ENCODE measurements at regions not wholly inside any gene's neighbourhood (a gene's known extent, or its start where the extent isn't known, plus 50 kb on each side); places are given as distances from the start of the nearest gene placed in this dataset.
"Not testable (repeated sequence)": the region's sequence is repeated elsewhere in the genome, so short reads cannot be mapped to it uniquely, and the experiment has no call there.

DNA sequence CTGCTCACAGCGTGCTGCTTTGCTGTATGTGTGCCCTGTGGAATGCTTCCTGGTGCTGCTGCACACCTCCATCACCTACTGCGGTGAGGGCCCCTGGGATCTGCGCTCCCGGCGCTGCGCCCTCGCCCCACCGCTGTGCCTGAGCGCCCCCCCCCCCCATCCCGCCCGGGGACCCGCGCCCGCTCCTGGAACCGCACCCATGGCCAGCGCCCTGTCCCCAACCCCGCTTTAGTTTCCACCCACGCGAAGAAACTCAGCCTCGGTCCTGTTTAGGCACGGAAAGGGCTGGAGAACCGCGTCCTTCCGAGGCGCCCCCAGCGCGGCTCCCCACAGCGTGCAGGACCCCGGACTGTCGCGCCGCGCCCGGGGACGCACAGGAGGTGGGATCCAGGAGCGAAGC, 265.5 kb downstream of the POTEB3 start:
- H3K27me3 ChIP-seq (replicated peaks; ENCODE audit: control insufficient read depth, insufficient read depth, low read length); H3K4me1 ChIP-seq (ENCODE audit: control insufficient read depth, insufficient read depth, low read length); H3K36me3 ChIP-seq (ENCODE audit: control insufficient read depth, insufficient read depth, low read length, severe bottlenecking); H3K9ac ChIP-seq (ENCODE audit: low read length); H3K4me3 ChIP-seq (ENCODE audit: low read length); DNase-seq (ENCODE audit: low read depth); H3K9me3 ChIP-seq (ENCODE audit: control insufficient read depth, low read length): not testable (repeated sequence)

DNA sequence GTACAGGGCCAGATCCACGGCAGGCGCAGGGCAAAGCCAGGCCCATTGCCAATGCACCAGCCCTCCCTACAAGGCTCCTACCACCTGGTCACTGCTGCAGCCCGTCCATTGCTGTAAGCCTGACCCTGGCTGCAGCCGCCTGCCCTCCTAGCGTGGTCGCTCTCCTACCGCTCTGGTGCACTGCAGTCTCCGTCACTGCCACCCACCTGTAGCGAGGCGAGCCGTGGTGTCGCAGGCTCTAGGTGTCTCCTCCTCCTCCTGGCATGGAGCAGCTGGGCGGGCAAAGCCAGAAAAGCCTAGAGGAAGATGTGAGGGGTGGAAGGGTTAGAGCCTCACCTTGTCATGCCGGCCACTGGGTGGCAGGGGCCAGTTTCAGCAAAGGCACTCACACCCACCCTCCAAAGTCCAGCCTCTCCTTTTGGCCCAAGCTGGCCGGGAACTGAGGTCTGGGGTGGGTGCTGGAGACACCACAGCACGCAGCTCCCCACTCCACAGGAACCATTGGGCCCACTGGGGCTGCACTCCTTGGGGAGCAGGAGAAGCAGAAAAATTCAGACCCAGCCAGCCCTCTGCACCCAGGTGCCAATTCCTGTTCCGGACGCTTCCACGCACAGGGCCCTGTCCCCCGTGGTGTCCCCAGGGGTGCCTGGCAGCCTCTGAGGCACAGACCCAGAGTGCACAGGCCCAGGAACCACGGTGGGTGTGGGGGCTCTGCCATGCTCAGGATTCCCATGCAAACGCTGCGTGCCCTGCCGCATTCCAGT, 285.3 kb upstream of the POTEB2 start:
- H3K4me1 ChIP-seq (ENCODE audit: control insufficient read depth, insufficient read depth, low read length); H3K9me3 ChIP-seq (ENCODE audit: control insufficient read depth, low read length); DNase-seq (ENCODE audit: low read depth); H3K27me3 ChIP-seq (replicated peaks; ENCODE audit: control insufficient read depth, insufficient read depth, low read length); H3K9ac ChIP-seq (ENCODE audit: low read length); H3K4me3 ChIP-seq (ENCODE audit: low read length); H3K36me3 ChIP-seq (ENCODE audit: control insufficient read depth, insufficient read depth, low read length, severe bottlenecking): not testable (repeated sequence)

DNA sequence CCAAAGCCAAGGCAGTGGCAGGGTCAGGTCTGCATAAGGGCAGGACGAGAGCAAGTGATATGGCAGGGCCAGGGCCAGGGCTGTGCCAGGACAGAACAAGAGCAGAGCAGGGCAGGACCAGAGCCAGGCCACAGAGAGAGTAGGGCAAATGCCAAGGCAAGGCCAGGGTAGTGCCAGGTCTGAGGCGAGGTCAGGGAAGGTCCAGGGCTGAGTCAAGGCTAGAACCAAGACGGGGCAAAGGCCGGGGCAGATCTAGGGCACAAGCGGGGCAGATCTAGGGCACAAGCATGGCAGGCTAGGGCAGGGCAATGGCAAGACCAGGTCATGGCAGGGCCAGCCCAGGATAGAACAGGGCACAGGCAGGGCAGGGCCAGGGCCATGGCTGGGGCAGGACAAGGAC, 282.0 kb upstream of the POTEB2 start:
- H3K9me3 ChIP-seq (ENCODE audit: control insufficient read depth, low read length); H3K36me3 ChIP-seq (ENCODE audit: control insufficient read depth, insufficient read depth, low read length, severe bottlenecking); H3K4me1 ChIP-seq (ENCODE audit: control insufficient read depth, insufficient read depth, low read length); H3K4me3 ChIP-seq (ENCODE audit: low read length); DNase-seq (ENCODE audit: low read depth); H3K27me3 ChIP-seq (replicated peaks; ENCODE audit: control insufficient read depth, insufficient read depth, low read length); H3K9ac ChIP-seq (ENCODE audit: low read length): not testable (repeated sequence)

DNA sequence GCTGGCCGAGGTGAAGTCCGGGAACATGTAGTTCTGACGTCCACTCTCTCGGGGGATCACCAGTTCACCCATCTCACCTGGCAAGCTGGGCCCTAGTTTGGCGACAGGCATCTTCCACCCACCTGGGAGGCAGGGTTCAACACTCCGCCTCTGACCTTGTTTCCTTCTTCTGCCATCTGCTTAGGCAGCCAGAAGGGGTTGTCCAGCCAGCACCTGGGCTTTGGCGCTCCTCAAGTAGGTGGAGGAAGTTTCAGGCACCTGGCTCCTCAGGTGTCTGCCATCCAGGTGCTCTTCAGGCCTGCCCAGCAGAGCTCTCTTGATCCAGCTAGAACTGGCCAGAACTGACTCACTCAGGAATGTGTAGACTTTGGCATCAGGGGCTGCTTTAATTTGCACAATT, 267.8 kb upstream of the POTEB2 start:
- H3K4me3 ChIP-seq (ENCODE audit: low read length); H3K9ac ChIP-seq (ENCODE audit: low read length); DNase-seq (ENCODE audit: low read depth); H3K27me3 ChIP-seq (replicated peaks; ENCODE audit: control insufficient read depth, insufficient read depth, low read length); H3K36me3 ChIP-seq (ENCODE audit: control insufficient read depth, insufficient read depth, low read length, severe bottlenecking); H3K9me3 ChIP-seq (ENCODE audit: control insufficient read depth, low read length); H3K4me1 ChIP-seq (ENCODE audit: control insufficient read depth, insufficient read depth, low read length): not testable (repeated sequence)

DNA sequence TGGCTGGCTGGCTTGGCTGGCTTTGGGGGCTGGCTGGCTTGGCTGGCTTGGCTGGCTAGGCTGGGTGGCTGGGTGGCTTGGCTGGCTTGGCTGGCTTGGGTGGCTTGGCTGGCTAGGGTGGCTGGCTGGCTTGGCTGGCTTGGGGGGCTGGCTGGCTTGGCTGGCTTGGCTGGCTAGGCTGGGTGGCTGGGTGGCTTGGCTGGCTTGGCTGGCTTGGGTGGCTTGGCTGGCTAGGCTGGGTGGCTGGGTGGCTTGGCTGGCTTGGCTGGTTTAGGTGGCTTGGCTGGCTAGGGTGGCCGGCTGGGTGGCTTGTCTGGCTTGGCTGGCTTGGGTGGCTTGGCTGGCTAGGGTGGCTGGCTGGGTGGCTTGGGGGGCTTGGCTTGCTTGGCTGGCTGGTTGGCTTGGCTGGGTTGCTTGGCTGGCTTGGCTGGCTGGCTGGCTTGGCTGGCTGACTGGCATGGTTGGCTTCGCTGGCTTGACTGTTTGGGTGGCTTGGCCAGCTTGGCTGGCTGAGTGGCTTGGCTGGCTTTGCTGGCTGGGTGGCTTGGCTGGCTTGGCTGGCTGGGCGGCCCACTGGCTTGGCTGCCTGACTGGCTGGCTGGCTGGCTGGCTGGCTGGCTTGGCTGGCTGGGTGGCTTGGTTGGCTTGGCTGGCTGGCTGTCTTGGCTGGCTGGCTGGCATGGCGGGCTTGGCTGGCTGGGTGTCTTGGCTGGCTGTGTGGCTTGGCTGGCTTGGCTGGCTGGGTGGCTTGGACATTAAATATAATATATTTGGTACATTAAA, 246.3 kb upstream of the POTEB2 start:
- not testable (repeated sequence) for H3K9ac ChIP-seq (ENCODE audit: low read length); H3K27me3 ChIP-seq (replicated peaks; ENCODE audit: control insufficient read depth, insufficient read depth, low read length); DNase-seq (ENCODE audit: low read depth); H3K4me3 ChIP-seq (ENCODE audit: low read length); H3K4me1 ChIP-seq (ENCODE audit: control insufficient read depth, insufficient read depth, low read length); H3K9me3 ChIP-seq (ENCODE audit: control insufficient read depth, low read length); H3K36me3 ChIP-seq (ENCODE audit: control insufficient read depth, insufficient read depth, low read length, severe bottlenecking)

DNA sequence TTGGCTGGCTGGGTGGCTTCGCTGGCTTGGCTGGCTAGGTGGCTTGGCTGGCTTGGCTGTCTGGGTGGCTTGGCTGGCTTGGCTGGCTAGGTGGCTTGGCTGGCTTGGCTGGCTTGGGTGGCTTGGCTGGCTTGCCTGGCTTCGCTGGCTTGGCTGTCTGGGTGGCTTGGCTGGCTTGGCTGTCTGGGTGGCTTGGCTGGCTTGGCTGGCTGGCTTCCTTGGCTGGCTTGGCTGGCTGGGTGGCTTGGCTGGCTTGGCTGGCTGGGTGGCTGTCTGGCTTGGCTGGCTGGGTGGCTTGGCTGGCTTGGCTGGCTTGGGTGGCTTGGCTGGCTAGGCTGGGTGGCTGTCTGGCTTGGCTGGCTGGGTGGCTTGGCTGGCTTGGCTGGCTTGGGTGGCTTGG, 245.7 kb upstream of the POTEB2 start:
- H3K36me3 ChIP-seq (ENCODE audit: control insufficient read depth, insufficient read depth, low read length, severe bottlenecking); H3K4me3 ChIP-seq (ENCODE audit: low read length); H3K9ac ChIP-seq (ENCODE audit: low read length); H3K27me3 ChIP-seq (replicated peaks; ENCODE audit: control insufficient read depth, insufficient read depth, low read length); H3K4me1 ChIP-seq (ENCODE audit: control insufficient read depth, insufficient read depth, low read length); DNase-seq (ENCODE audit: low read depth); H3K9me3 ChIP-seq (ENCODE audit: control insufficient read depth, low read length): not testable (repeated sequence)

DNA sequence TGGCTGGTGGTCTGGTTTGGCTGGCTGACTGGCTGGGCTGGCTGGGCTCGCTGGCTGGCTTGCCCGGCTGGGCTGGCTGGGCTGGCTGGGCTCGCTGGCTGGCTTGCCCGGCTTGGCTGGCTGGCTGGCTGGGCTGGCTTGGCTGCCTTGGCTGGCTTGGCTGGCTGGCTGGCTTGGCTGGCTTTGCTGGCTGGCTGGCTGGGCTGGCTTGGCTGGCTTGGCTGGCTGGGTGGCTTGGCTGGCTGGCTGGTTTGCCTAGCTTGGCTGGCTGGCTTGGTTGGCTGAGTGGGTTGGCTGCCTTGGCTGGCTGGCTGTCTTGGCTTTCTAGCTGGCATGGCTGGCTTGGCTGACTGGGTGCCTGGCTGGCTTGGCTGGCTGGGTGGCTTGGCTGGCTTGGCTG, 245.1 kb upstream of the POTEB2 start:
- DNase-seq (ENCODE audit: low read depth); H3K27me3 ChIP-seq (replicated peaks; ENCODE audit: control insufficient read depth, insufficient read depth, low read length); H3K4me3 ChIP-seq (ENCODE audit: low read length); H3K9ac ChIP-seq (ENCODE audit: low read length); H3K36me3 ChIP-seq (ENCODE audit: control insufficient read depth, insufficient read depth, low read length, severe bottlenecking); H3K4me1 ChIP-seq (ENCODE audit: control insufficient read depth, insufficient read depth, low read length); H3K9me3 ChIP-seq (ENCODE audit: control insufficient read depth, low read length): not testable (repeated sequence)

DNA sequence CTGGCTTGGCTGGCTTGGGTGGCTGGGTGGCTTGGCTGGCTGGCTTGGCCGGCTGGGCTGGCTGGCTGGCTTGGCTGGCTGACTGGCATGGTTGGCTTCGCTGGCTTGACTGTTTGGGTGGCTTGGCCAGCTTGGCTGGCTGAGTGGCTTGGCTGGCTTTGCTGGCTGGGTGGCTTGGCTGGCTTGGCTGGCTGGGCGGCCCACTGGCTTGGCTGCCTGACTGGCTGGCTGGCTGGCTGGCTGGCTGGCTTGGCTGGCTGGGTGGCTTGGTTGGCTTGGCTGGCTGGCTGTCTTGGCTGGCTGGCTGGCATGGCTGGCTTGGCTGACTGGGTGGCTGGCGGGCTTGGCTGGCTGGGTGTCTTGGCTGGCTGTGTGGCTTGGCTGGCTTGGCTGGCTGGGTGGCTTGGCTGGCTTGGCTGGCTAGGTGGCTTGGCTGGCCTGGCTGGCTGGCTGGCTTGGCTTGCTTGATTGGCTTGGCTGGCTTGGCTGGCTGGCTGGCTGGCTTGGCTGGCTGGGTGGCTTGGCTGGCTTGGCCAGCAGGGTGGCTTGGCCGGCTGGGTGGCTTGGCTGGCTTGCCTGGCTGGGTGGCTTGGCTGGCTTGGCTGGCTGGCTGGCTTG, 244.2 kb upstream of the POTEB2 start:
- DNase-seq (ENCODE audit: low read depth); H3K9ac ChIP-seq (ENCODE audit: low read length); H3K4me3 ChIP-seq (ENCODE audit: low read length); H3K27me3 ChIP-seq (replicated peaks; ENCODE audit: control insufficient read depth, insufficient read depth, low read length); H3K4me1 ChIP-seq (ENCODE audit: control insufficient read depth, insufficient read depth, low read length); H3K9me3 ChIP-seq (ENCODE audit: control insufficient read depth, low read length); H3K36me3 ChIP-seq (ENCODE audit: control insufficient read depth, insufficient read depth, low read length, severe bottlenecking): not testable (repeated sequence)

DNA sequence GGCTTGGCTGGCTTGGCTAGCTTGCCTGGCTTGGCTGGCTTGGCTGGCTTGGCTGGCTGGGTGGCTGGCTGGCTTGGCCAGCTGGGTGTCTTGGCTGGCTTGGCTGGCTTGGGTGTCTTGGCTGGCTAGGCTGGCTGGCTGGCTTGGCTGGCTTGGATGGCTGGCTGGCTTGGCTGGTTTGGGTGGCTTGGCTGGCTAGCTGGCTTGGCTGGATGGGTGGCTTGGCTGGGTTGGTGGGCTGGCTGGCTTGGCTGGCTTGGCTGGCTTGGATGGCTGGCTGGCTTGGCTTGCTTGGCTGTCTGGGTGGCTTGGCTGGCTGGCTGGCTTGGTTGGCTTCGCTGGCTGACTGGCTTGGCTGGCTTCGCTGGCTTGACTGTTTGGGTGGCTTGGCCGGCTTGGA, 242.3 kb upstream of the POTEB2 start:
- not testable (repeated sequence) for H3K36me3 ChIP-seq (ENCODE audit: control insufficient read depth, insufficient read depth, low read length, severe bottlenecking); H3K9ac ChIP-seq (ENCODE audit: low read length); H3K4me3 ChIP-seq (ENCODE audit: low read length); H3K4me1 ChIP-seq (ENCODE audit: control insufficient read depth, insufficient read depth, low read length); DNase-seq (ENCODE audit: low read depth); H3K9me3 ChIP-seq (ENCODE audit: control insufficient read depth, low read length); H3K27me3 ChIP-seq (replicated peaks; ENCODE audit: control insufficient read depth, insufficient read depth, low read length)

DNA sequence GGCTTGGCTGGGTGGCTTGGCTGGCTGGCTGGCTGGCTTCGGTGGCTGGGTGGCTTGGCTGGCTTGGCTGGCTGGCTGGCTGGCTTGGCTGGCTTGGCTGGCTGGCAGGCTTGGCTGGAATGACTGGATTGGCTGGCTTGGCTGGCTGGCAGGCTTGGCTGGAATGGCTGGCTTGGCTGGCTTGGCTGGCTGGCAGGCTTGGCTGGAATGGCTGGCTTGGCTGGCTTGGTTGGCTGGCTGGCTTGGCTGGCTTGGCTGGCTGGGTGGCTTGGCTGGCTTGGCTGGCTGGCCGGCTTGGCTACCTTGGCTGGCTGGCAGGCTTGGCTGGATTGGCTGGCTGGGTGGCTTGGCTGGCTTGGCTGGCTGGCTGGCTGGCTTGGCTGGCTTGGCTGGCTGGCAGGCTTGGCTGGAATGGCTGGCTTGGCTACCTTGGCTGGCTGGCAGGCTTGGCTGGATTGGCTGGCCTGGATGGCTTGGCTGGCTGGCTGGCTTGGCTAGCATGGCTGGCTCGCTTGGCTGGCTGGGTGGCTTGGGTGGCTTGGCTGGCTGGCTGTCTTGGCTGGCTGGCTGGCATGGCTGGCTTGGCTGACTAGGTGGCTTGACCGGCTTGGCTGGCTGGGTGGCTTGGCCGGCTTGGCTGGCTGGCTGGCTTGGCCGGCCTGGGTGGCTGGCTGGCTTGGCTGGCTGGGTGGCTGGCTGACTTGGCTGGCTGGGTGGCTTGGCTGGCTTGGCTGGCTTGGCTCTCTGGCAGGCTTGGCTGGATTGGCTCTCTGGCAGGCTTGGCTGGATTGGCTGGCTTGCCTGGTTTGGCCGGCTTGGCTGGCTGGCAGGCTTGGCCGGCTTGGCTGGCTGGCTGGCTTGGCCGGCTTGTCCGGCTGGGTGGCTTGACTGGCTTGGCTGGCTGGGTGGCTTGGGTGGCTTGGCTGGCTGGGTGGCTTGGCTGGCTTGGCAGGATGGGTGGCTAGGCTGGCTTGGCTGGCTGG, 241.6 kb upstream of the POTEB2 start:
- H3K9ac ChIP-seq (ENCODE audit: low read length); H3K4me1 ChIP-seq (ENCODE audit: control insufficient read depth, insufficient read depth, low read length); H3K4me3 ChIP-seq (ENCODE audit: low read length); H3K36me3 ChIP-seq (ENCODE audit: control insufficient read depth, insufficient read depth, low read length, severe bottlenecking); DNase-seq (ENCODE audit: low read depth); H3K27me3 ChIP-seq (replicated peaks; ENCODE audit: control insufficient read depth, insufficient read depth, low read length); H3K9me3 ChIP-seq (ENCODE audit: control insufficient read depth, low read length): not testable (repeated sequence)

DNA sequence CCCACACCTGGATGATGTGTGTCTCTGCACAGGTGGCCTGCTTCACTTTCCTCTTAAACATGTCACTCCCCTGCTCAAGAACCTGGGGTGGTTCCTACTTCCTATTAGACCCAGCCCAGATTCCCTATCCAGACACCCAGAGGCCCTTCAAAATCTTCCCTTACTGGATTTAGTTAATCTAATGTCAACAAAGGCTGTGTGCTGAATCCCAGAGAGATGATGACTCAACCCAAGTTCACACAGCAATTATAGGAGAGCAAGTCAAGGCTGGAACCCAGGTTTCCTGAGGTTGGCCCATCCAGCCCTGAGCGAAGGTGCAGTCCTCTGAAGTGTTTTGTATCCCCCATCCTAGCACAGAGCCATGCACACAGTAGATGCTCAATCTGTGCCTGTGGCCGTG, 230.5 kb upstream of the POTEB2 start:
- not testable (repeated sequence) for H3K9ac ChIP-seq (ENCODE audit: low read length); H3K4me1 ChIP-seq (ENCODE audit: control insufficient read depth, insufficient read depth, low read length); H3K9me3 ChIP-seq (ENCODE audit: control insufficient read depth, low read length); H3K27me3 ChIP-seq (replicated peaks; ENCODE audit: control insufficient read depth, insufficient read depth, low read length); H3K36me3 ChIP-seq (ENCODE audit: control insufficient read depth, insufficient read depth, low read length, severe bottlenecking); H3K4me3 ChIP-seq (ENCODE audit: low read length); DNase-seq (ENCODE audit: low read depth)

Data from adipocyte (in vitro differentiated cells).